Ovary (tissue), 3 donors: ENCODE measurements at regions not wholly inside any gene's neighbourhood (a gene's known extent, or its start where the extent isn't known, plus 50 kb on each side); places are given as distances from the start of the nearest gene placed in this dataset.

Experiments used
- CTCF ChIP-seq, 3 donors: fragments of 450-650 bp in 2 of 3; fragments of 200-600 bp in 1 of 3; IDR thresholded peaks; one replicate each; pipeline versions ENCODE4 v1.5.1 to v1.8.0; 2016 to 2022; ENCODE audit warnings: antibody characterized with exemption in 3 of 3, mild to moderate bottlenecking in 1 of 3
- EP300 ChIP-seq: sonication (generic); formaldehyde crosslinking; IDR thresholded peaks from one replicate; pipeline ENCODE4 v1.6.1; 2017; ENCODE audit warnings: antibody characterized with exemption
- POLR2A ChIP-seq: fragments of 450-650 bp; IDR thresholded peaks from one replicate; pipeline ENCODE4 v1.6.1; 2017; ENCODE audit warnings: antibody characterized with exemption, mild to moderate bottlenecking, moderate library complexity
- donor health status: DM: no; HTN: no; CAD: no.

DNA sequence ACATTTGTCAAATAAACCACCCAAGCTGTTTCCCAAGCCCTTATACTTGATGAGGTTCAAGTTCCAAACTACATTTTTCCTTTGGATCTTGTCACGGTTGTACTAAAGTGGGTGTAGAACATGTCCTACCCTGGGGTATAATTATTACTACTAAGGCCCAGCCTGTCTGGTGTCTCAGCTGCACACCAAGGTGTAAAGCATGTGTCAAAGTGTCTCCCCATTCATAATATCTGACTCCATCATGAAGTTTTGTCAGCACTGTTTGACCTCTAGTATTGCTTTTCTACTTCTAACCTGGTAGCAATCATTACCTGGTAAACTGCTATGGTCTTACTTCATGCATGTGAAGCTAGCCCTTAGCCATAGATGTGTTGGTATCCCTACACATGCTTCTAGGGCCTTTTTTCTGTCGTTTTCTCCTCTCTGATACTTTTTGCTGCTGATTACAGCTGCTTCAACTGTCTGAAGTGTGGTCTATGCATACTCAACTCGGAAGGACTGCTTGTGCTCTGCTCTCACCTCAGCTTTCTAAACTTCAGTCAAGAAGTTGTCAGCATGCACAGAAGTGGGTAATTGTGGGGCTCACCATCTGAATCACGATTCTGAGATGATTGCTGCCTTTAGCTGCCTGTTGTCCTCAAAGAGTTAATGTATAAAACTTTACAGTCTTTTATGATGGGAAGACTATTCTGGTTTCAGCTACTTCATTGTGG is 445.7 kb upstream of the TRIB2 start:
- TF ChIP-seq CTCF (IDR thresholded peaks at IDR 0.05): no peak
- TF ChIP-seq POLR2A: no peak
- TF ChIP-seq EP300: no peak
